Breast epithelium (tissue), 4 donors: ENCODE measurements at regions not wholly inside any gene's neighbourhood (a gene's known extent, or its start where the extent isn't known, plus 50 kb on each side); places are given as distances from the start of the nearest gene placed in this dataset.

Experiments used
- DNase-seq, 2 donors: peaks; one replicate each; pipeline ENCODE4 v3.0.0-alpha.2; 2019; ENCODE audit warnings: low spot score in 2 of 2
- H3K27ac ChIP-seq, 2 donors: fragments of 200-600 bp; sonication (generic) in 1 of 2; one replicate each; pipeline ENCODE4 v1.5.1; 2016 to 2019; ENCODE audit warnings: mild to moderate bottlenecking in 1 of 2
- H3K27me3 ChIP-seq, 2 donors: fragments of 200-600 bp; sonication (generic) in 1 of 2; one replicate each; pipeline versions ENCODE4 v1.5.1 to v1.6.0; 2017 to 2019; ENCODE audit warnings: control low read depth in 1 of 2, mild to moderate bottlenecking in 1 of 2
- H3K36me3 ChIP-seq: fragments of 200-600 bp; one replicate; pipeline ENCODE4 v1.5.1; 2019
- H3K4me1 ChIP-seq, 2 donors: fragments of 200-600 bp; sonication (generic); one replicate each; pipeline ENCODE4 v1.5.1; 2016 to 2019; ENCODE audit warnings: control low read depth in 1 of 2
- H3K4me3 ChIP-seq, 3 donors: fragments of 200-600 bp; sonication (generic); 1 replicate in 2 of 3; 2 replicates in 1 of 3; pipeline ENCODE4 v1.5.1; 2016 to 2019; ENCODE audit warnings: mild to moderate bottlenecking in 3 of 3, moderate library complexity in 2 of 3
- H3K9me3 ChIP-seq, 2 donors: fragments of 200-600 bp; sonication (generic) in 1 of 2; one replicate each; pipeline ENCODE4 v1.5.1; 2016 to 2019; ENCODE audit warnings: control low read depth in 1 of 2
- CTCF ChIP-seq, 3 donors: fragments of 450-650 bp; IDR thresholded peaks; one replicate each; pipeline ENCODE4 v1.5.1; 2016 to 2017; ENCODE audit warnings: antibody characterized with exemption in 3 of 3, mild to moderate bottlenecking in 3 of 3, moderate library complexity in 3 of 3
- POLR2A ChIP-seq: fragments of 450-650 bp; IDR thresholded peaks from one replicate; pipeline ENCODE4 v1.6.1; 2016; ENCODE audit warnings: antibody characterized with exemption, mild to moderate bottlenecking, moderate library complexity
- POLR2AphosphoS5 ChIP-seq, 3 donors: sonication (generic); formaldehyde crosslinking; IDR thresholded peaks; one replicate each; pipeline ENCODE4 v1.6.1; 2017; ENCODE audit warnings: antibody characterized with exemption in 3 of 3
- intact Hi-C: fragments of 100-400 bp; cut with DNase I; formaldehyde crosslinking; loops from one replicate; pipeline ENCODE4 v1.15.1; 2023; ENCODE audit warnings: low total_unique reads

GRCh38 chr2:51959696-51960095, 927.8 kb upstream of the NRXN1 start:
- TF ChIP-seq POLR2A (no peak), POLR2AphosphoS5 (IDR thresholded peaks at IDR 0.05) (no peak), CTCF (IDR thresholded peaks at IDR 0.05) (no peak)
- Histone ChIP-seq H3K27me3 (no peaks in the 10 kb centered on the region), H3K27ac (no peak overlapping the region), H3K36me3 (no peaks in the 10 kb centered on the region), H3K4me3 (no peak overlapping the region), H3K4me1 (no peaks in the 10 kb centered on the region), H3K9me3 (peaks cover 0 to 5% of the 10 kb centered on the region in 2 donors)
- no peak for DNase-seq
- intact Hi-C loops, result no loop called here

- TF ChIP-seq POLR2AphosphoS5 (IDR thresholded peaks at IDR 0.05) (no peak), CTCF (IDR thresholded peaks at IDR 0.05) (no peak), POLR2A (no peak)
- no peak for DNase-seq
- H3K27me3 ChIP-seq, result no peaks in the 10 kb centered on the region
- no peak overlapping the region for H3K27ac ChIP-seq
- intact Hi-C loops, result no loop called here
- H3K9me3 ChIP-seq, result peaks cover 10 to 22% of the 10 kb centered on the region in 2 donors
- no peaks in the 10 kb centered on the region for H3K4me1 ChIP-seq
- H3K36me3 ChIP-seq, result no peaks in the 10 kb centered on the region
- no peak overlapping the region for H3K4me3 ChIP-seq
Observed at GRCh38 chr2:51953931-51954330, 922.0 kb upstream of the NRXN1 start.

GRCh38 chr2:51921076-51921475, 889.1 kb upstream of the NRXN1 start:
- no peak for DNase-seq
- intact Hi-C loops, result loop anchor here (10.0 kb wide), 1 partner anchor 1736 kb away; no protein-coding TSS in a partner anchor
- H3K4me1 ChIP-seq, result no peaks in the 10 kb centered on the region
- H3K27ac ChIP-seq, result no peak overlapping the region
- peaks cover 0 to 25% of the 10 kb centered on the region in 2 donors for H3K9me3 ChIP-seq
- TF ChIP-seq POLR2A (no peak), POLR2AphosphoS5 (IDR thresholded peaks at IDR 0.05) (no peak), CTCF (IDR thresholded peaks at IDR 0.05) (no peak)
- no peak overlapping the region for H3K4me3 ChIP-seq
- no peaks in the 10 kb centered on the region for H3K27me3 ChIP-seq
- no peaks in the 10 kb centered on the region for H3K36me3 ChIP-seq

- no peak for DNase-seq
- no peak overlapping the region for H3K4me3 ChIP-seq
- no peak overlapping the region for H3K27ac ChIP-seq
- peaks cover 0 to 25% of the 10 kb centered on the region in 2 donors for H3K9me3 ChIP-seq
- intact Hi-C loops, result loop anchor here (10.0 kb wide), 1 partner anchor 1736 kb away; no protein-coding TSS in a partner anchor
- TF ChIP-seq POLR2A (no peak), CTCF (IDR thresholded peaks at IDR 0.05) (no peak), POLR2AphosphoS5 (IDR thresholded peaks at IDR 0.05) (no peak)
- no peaks in the 10 kb centered on the region for H3K36me3 ChIP-seq
- H3K4me1 ChIP-seq, result no peaks in the 10 kb centered on the region
- no peaks in the 10 kb centered on the region for H3K27me3 ChIP-seq
Observed at GRCh38 chr2:51920509-51920908, 888.6 kb upstream of the NRXN1 start.

- intact Hi-C loops, result loop anchor here (10.0 kb wide), 1 partner anchor 355 kb away; no protein-coding TSS in a partner anchor
- Histone ChIP-seq H3K4me1 (no peaks in the 10 kb centered on the region), H3K27me3 (no peaks in the 10 kb centered on the region), H3K4me3 (no peak overlapping the region), H3K27ac (no peak overlapping the region), H3K9me3 (peaks cover 0 to 26% of the 10 kb centered on the region in 2 donors), H3K36me3 (no peaks in the 10 kb centered on the region)
- TF ChIP-seq POLR2AphosphoS5 (IDR thresholded peaks at IDR 0.05) (no peak), CTCF (IDR thresholded peaks at IDR 0.05) (no peak), POLR2A (no peak)
- no peak for DNase-seq
Observed at GRCh38 chr2:51919395-51919794, 887.5 kb upstream of the NRXN1 start.
